GM12878 (cell line): ENCODE measurements at regions not wholly inside any gene's neighbourhood (a gene's known extent, or its start where the extent isn't known, plus 50 kb on each side); places are given as distances from the start of the nearest gene placed in this dataset.
"Not testable (repeated sequence)": the region's sequence is repeated elsewhere in the genome, so short reads cannot be mapped to it uniquely, and the experiment has no call there.

Source experiments
- ATAC-seq: fragments of 200-7000 bp; cut with Tn5 transposase; 3 replicates; pipeline ENCODE4 v1.9.1; 2020; ENCODE audit warnings: mild to moderate bottlenecking, moderate library complexity
- BruUV-seq: library from RNA; stranded (reverse); fragments of 400-500 nt; replicated peaks from 2 replicates; lab custom pipeline; 2021; lab: Mats Ljungman, UMichigan
- CTCF ChIA-PET: fragments of 300-600 bp; sonication (Branson Sonifier 250); formaldehyde crosslinking; extraction: SDS; loops from one replicate; lab custom pipeline; 2021; ENCODE audit warnings: inconsistent platforms; lab: Yijun Ruan, JAX
- POLR2A ChIA-PET: fragments of 350-600 bp; formaldehyde crosslinking; extraction: SDS; loops from one replicate; lab custom pipeline; 2021; ENCODE audit warnings: inconsistent platforms; lab: Charles Lee
- RAD21 ChIA-PET: fragments of 300-600 bp; sonication (Branson Sonifier 250); formaldehyde crosslinking; loops from one replicate; lab custom pipeline; 2023; ENCODE audit warnings: antibody characterized with exemption; ENCODE audit not compliant: unreplicated experiment; lab: Charles Lee
- SMC1A ChIA-PET: fragments of 300-600 bp; sonication (Branson Sonifier 250); formaldehyde crosslinking; loops from one replicate; lab custom pipeline; 2023; ENCODE audit not compliant: unreplicated experiment, uncharacterized antibody; lab: Charles Lee
- DNase-seq: peaks from one replicate; pipeline ENCODE4 v3.0.0-alpha.2; 2011; ENCODE audit warnings: low read depth, low spot score
- FAIRE-seq: peaks from 3 replicates; lab custom pipeline; 2011; peaks lifted over from hg19 to GRCh38; lab: Jason Lieb, UNC
- H2AFZ ChIP-seq: 2 replicates; pipeline ENCODE4 v1.6.0; 2011; ENCODE audit warnings: low read depth, low read length, control low read depth; ENCODE audit not compliant: control insufficient read depth
- H3K27ac ChIP-seq: 2 replicates; pipeline ENCODE4 v1.5.1; 2011; ENCODE audit warnings: control low read depth; ENCODE audit not compliant: control insufficient read depth, insufficient read depth
- H3K27me3 ChIP-seq, 2 experiments: replicated peaks in 1 of 2; 2 replicates each; pipeline versions ENCODE4 v1.6.0 to v1.6.1; 2011; ENCODE audit warnings: low read length in 1 of 2; ENCODE audit not compliant: control insufficient read depth in 2 of 2, insufficient read depth in 2 of 2
- H3K36me3 ChIP-seq, 2 experiments: 2 replicates each; pipeline ENCODE4 v1.5.1; 2011; ENCODE audit warnings: low read length in 1 of 2; ENCODE audit not compliant: control insufficient read depth in 2 of 2, insufficient read depth in 2 of 2
- H3K4me1 ChIP-seq: 2 replicates; pipeline ENCODE4 v1.6.1; 2011; ENCODE audit warnings: mild to moderate bottlenecking, low read length, moderate library complexity, mixed read lengths; ENCODE audit not compliant: control insufficient read depth, insufficient read depth
- H3K4me2 ChIP-seq: 2 replicates; pipeline ENCODE4 v1.6.0; 2011; ENCODE audit warnings: control low read depth; ENCODE audit not compliant: control insufficient read depth, insufficient read depth
- H3K4me3 ChIP-seq: fragments of 200-600 bp; sonication (generic); 2 replicates; pipeline ENCODE4 v1.5.1; 2016
- H3K79me2 ChIP-seq: 2 replicates; pipeline ENCODE4 v1.6.0; 2011; ENCODE audit warnings: low read length; ENCODE audit not compliant: control insufficient read depth, insufficient read depth
- H3K9ac ChIP-seq: 2 replicates; pipeline ENCODE4 v1.8.0; 2011; ENCODE audit warnings: low read length, control low read depth, mixed read lengths; ENCODE audit not compliant: control insufficient read depth, insufficient read depth
- H3K9me3 ChIP-seq: replicated peaks from 3 replicates; pipeline ENCODE4 v1.5.1; 2011; ENCODE audit warnings: mild to moderate bottlenecking, low read length; ENCODE audit not compliant: control insufficient read depth, insufficient read depth
- H4K20me1 ChIP-seq: 2 replicates; pipeline ENCODE4 v1.6.0; 2011; ENCODE audit not compliant: control insufficient read depth, insufficient read depth
- ATF2 ChIP-seq: IDR thresholded peaks from 2 replicates; pipeline ENCODE4 v1.6.1; 2012; ENCODE audit warnings: low read length, inconsistent platforms
- CBX3 ChIP-seq: fragments of 200-600 bp; sonication (generic); IDR thresholded peaks from 2 replicates; pipeline ENCODE4 v1.6.1; 2016; ENCODE audit warnings: low read depth, borderline replicate concordance
- CBX5 ChIP-seq: sonication (generic); IDR thresholded peaks from 2 replicates; pipeline ENCODE4 v1.6.1; 2016; ENCODE audit warnings: low read depth, moderate library complexity, mild to moderate bottlenecking, inconsistent platforms
- CREB1 ChIP-seq: IDR thresholded peaks from 2 replicates; pipeline ENCODE4 v1.6.1; 2012; ENCODE audit warnings: low read depth, mild to moderate bottlenecking, inconsistent platforms
- CREM ChIP-seq: IDR thresholded peaks from 2 replicates; pipeline ENCODE4 v1.6.1; 2014; ENCODE audit warnings: antibody characterized with exemption, low read depth
- NFIC ChIP-seq: IDR thresholded peaks from 2 replicates; pipeline ENCODE4 v1.6.1; 2012; ENCODE audit warnings: low read depth, mild to moderate bottlenecking, inconsistent platforms, low read length, moderate library complexity
- NR2C1 ChIP-seq: fragments of 450-650 bp; IDR thresholded peaks from 2 replicates; pipeline ENCODE4 v1.6.1; 2017; ENCODE audit warnings: antibody characterized with exemption, mild to moderate bottlenecking, moderate library complexity
- REST ChIP-seq: IDR thresholded peaks from 2 replicates; pipeline ENCODE4 v1.6.1; 2012; ENCODE audit warnings: mild to moderate bottlenecking, low read depth, low read length
- RUNX3 ChIP-seq: IDR thresholded peaks from 2 replicates; pipeline ENCODE4 v1.6.1; 2012; ENCODE audit warnings: low read length, inconsistent platforms
- SREBF2 ChIP-seq: IDR thresholded peaks from 2 replicates; pipeline ENCODE4 v1.6.1; 2012; ENCODE audit warnings: mild to moderate bottlenecking, low read length
- WGBS: methylation state at CpG from one replicate; pipeline ENCODE4 v1.1.6; 2016; ENCODE audit warnings: low lambda C conversion rate; ENCODE audit not compliant: insufficient replicate concordance, insufficient coverage; ENCODE audit errors: missing lambda C conversion rate; 5-methylcytosine and 5-hydroxymethylcytosine counted together
- in situ Hi-C: fragments of 300-500 bp; cut with MboI; formaldehyde crosslinking; loops from 9 replicates; pipeline ENCODE4 v1.14.3; 2018; ENCODE audit warnings: mixed read lengths
- intact Hi-C: fragments of 100-400 bp; cut with micrococcal nuclease; formaldehyde crosslinking; loops from one replicate; pipeline ENCODE4 v1.14.2; 2022; ENCODE audit not compliant: unreplicated experiment

- TF ChIP-seq RUNX3 (peak; percentile 57), CBX3 (no peak)
Observed at GRCh38 chr13:23966691-23967615, 69.7 kb upstream of the C1QTNF9B start (continued).

GRCh38 chr13:23967792-23968191 lies 70.5 kb upstream of the C1QTNF9B start:
- H4K20me1 ChIP-seq, H3K9me3 ChIP-seq, H3K27me3 ChIP-seq, H3K27ac ChIP-seq, H3K9ac ChIP-seq, POLR2A ChIA-PET, H3K36me3 ChIP-seq, ATAC-seq, H3K79me2 ChIP-seq, DNase-seq, in situ Hi-C loops, H3K4me2 ChIP-seq, intact Hi-C loops, H3K4me3 ChIP-seq, FAIRE-seq, BruUV-seq, H2AFZ ChIP-seq: not testable (repeated sequence)
- CTCF ChIA-PET: interaction anchor here (0.8 to 1.3 kb wide), 2 partner anchors 8 to 11 kb away, joined by 3 to 5 read pairs; no protein-coding TSS in a partner anchor
- peaks cover 16% of the 10 kb centered on the region for H3K4me1 ChIP-seq
- SMC1A ChIA-PET: interaction anchor here (0.7 to 1.0 kb wide), 2 partner anchors 10 to 25 kb away, joined by 3 read pairs; no protein-coding TSS in a partner anchor
- WGBS: 100% methylated on average over 3 of the region's 3 CpGs
- RAD21 ChIA-PET: interaction anchor here (0.9 kb wide), 1 partner anchor 9 kb away, joined by 3 read pairs; no protein-coding TSS in a partner anchor

- no peak overlapping the region for H3K4me3 ChIP-seq
- FAIRE-seq (no peak), DNase-seq (no peak), ATAC-seq (no peak)
- H3K27ac ChIP-seq: no peak overlapping the region
- RAD21 ChIA-PET: no interaction called here
- H3K36me3 ChIP-seq: no peaks in the 10 kb centered on the region
- 60% methylated on average over 4 of the region's 4 CpGs for WGBS
- SMC1A ChIA-PET: interaction anchor here (0.8 to 1.3 kb wide), 2 partner anchors 8 to 49 kb away, joined by 3 to 5 read pairs; no protein-coding TSS in a partner anchor
- H3K4me1 ChIP-seq: peaks cover 12% of the 10 kb centered on the region
- in situ Hi-C loops (no loop called here), intact Hi-C loops (no loop called here)
- no peak overlapping the region for H3K9ac ChIP-seq
- H2AFZ ChIP-seq: no peak overlapping the region
- H4K20me1 ChIP-seq: no peaks in the 10 kb centered on the region
- no peaks in the 10 kb centered on the region for H3K79me2 ChIP-seq
- no peaks in the 10 kb centered on the region for H3K9me3 ChIP-seq
- POLR2A ChIA-PET: no interaction called here
- BruUV-seq: no TSS peak
- no peak overlapping the region for H3K4me2 ChIP-seq
- CTCF ChIA-PET: interaction anchor here (1.2 kb wide), 1 partner anchor 9 kb away, joined by 5 read pairs; no protein-coding TSS in a partner anchor
- no peaks in the 10 kb centered on the region for H3K27me3 ChIP-seq
- TF ChIP-seq RUNX3 (no peak), CREM (no peak), NR2C1 (no peak), SREBF2 (no peak), CBX5 (no peak), NFIC (no peak), REST (no peak), ATF2 (no peak), CREB1 (no peak)
Observed at GRCh38 chr13:23969647-23970046, 72.3 kb upstream of the C1QTNF9B start.
